Inflammatory macrophage (primary cell): ENCODE measurements at regions not wholly inside any gene's neighbourhood (a gene's known extent, or its start where the extent isn't known, plus 50 kb on each side); places are given as distances from the start of the nearest gene placed in this dataset.

ENCODE experiments used
- DNase-seq, 2 donors: peaks; one replicate each; pipeline ENCODE4 v3.0.0-alpha.2; 2020 to 2022

GRCh38 chr6:53216301-53216700, 67.7 kb upstream of the GCM1 start:
- DNase-seq, result no peak

- no peak for DNase-seq
Measured at GRCh38 chr6:53214172-53214571, 65.5 kb upstream of the GCM1 start.

GRCh38 chr6:53210811-53211210, 62.2 kb upstream of the GCM1 start:
- no peak for DNase-seq

- no peak for DNase-seq
Measured at GRCh38 chr6:53209681-53210080, 61.0 kb upstream of the GCM1 start.

- no peak for DNase-seq
Measured at GRCh38 chr6:53205778-53206177, 57.1 kb upstream of the GCM1 start.

GRCh38 chr6:53203483-53203882, 54.8 kb upstream of the GCM1 start:
- no peak for DNase-seq

- no peak for DNase-seq
Measured at GRCh38 chr6:53202052-53202451, 53.4 kb upstream of the GCM1 start.

- DNase-seq, result no peak
Measured at GRCh38 chr6:53201270-53201669, 52.6 kb upstream of the GCM1 start.

GRCh38 chr6:53199765-53200164, 51.1 kb upstream of the GCM1 start:
- no peak for DNase-seq

- DNase-seq, result peak; percentile 55 to 60
Measured at GRCh38 chr6:53199156-53199555, 50.5 kb upstream of the GCM1 start.
